HEK293T (cell line): ENCODE measurements at regions not wholly inside any gene's neighbourhood (a gene's known extent, or its start where the extent isn't known, plus 50 kb on each side); places are given as distances from the start of the nearest gene placed in this dataset.

Experiments
- CTCF ChIA-PET: fragments of 350-600 bp; formaldehyde crosslinking; extraction: SDS; loops from one replicate; lab custom pipeline; 2021; ENCODE audit warnings: antibody characterized with exemption, inconsistent platforms; lab: Yijun Ruan, JAX
- POLR2A ChIA-PET: fragments of 350-600 bp; formaldehyde crosslinking; extraction: SDS; loops from one replicate; lab custom pipeline; 2020; ENCODE audit warnings: antibody characterized with exemption, inconsistent platforms; lab: Yijun Ruan, JAX
- DNase-seq: peaks from one replicate; pipeline ENCODE4 v3.0.0; 2012; ENCODE audit warnings: mixed read lengths; ENCODE audit errors: extremely low spot score
- ARNT ChIP-seq: fragments of 450-650 bp; IDR thresholded peaks from 2 replicates; pipeline ENCODE4 v1.6.1; 2017; ENCODE audit warnings: mild to moderate bottlenecking
- BHLHE40 ChIP-seq: fragments of 450-650 bp; IDR thresholded peaks from 2 replicates; pipeline ENCODE4 v1.6.1; 2016; ENCODE audit warnings: mild to moderate bottlenecking, moderate library complexity, borderline replicate concordance
- CTBP1 ChIP-seq: fragments of 450-650 bp; IDR thresholded peaks from 2 replicates; pipeline ENCODE4 v1.6.1; 2016; ENCODE audit warnings: borderline replicate concordance
- ELF4 ChIP-seq: fragments of 450-650 bp; IDR thresholded peaks from 2 replicates; pipeline ENCODE4 v1.6.1; 2017; ENCODE audit warnings: antibody characterized with exemption
- FOXA1 ChIP-seq: fragments of 450-650 bp; IDR thresholded peaks from 2 replicates; pipeline ENCODE4 v1.6.1; 2016; ENCODE audit warnings: mild to moderate bottlenecking
- FOXK2 ChIP-seq: fragments of 450-650 bp; IDR thresholded peaks from 2 replicates; pipeline ENCODE4 v1.6.1; 2016; ENCODE audit warnings: mild to moderate bottlenecking
- FOXM1 ChIP-seq: fragments of 450-650 bp; IDR thresholded peaks from 2 replicates; pipeline ENCODE4 v1.6.1; 2017; ENCODE audit warnings: mild to moderate bottlenecking, borderline replicate concordance
- HDGF ChIP-seq: fragments of 450-650 bp; IDR thresholded peaks from 2 replicates; pipeline ENCODE4 v1.6.1; 2017; ENCODE audit warnings: antibody characterized with exemption, borderline replicate concordance
- L3MBTL2 ChIP-seq: fragments of 450-650 bp; conservative IDR thresholded peaks from 2 replicates; pipeline ENCODE4 v1.6.1; 2016; ENCODE audit warnings: mild to moderate bottlenecking
- LEF1 ChIP-seq: fragments of 450-650 bp; IDR thresholded peaks from 2 replicates; pipeline ENCODE4 v1.6.1; 2017; ENCODE audit warnings: mild to moderate bottlenecking, borderline replicate concordance
- NFRKB ChIP-seq: fragments of 450-650 bp; IDR thresholded peaks from 2 replicates; pipeline ENCODE4 v1.6.1; 2016; ENCODE audit warnings: mild to moderate bottlenecking, moderate library complexity
- PKNOX1 ChIP-seq: fragments of 450-650 bp; IDR thresholded peaks from 2 replicates; pipeline ENCODE4 v1.6.1; 2016
- SP1 ChIP-seq: fragments of 450-650 bp; IDR thresholded peaks from 2 replicates; pipeline ENCODE4 v1.6.1; 2017
- SUZ12 ChIP-seq: fragments of 450-650 bp; IDR thresholded peaks from 2 replicates; pipeline ENCODE4 v1.6.1; 2016; ENCODE audit warnings: mild to moderate bottlenecking
- TARDBP ChIP-seq: fragments of 450-650 bp; IDR thresholded peaks from 2 replicates; pipeline ENCODE4 v1.6.1; 2016
- ZNF384 ChIP-seq: fragments of 450-650 bp; IDR thresholded peaks from 2 replicates; pipeline ENCODE4 v1.6.1; 2016

DNA sequence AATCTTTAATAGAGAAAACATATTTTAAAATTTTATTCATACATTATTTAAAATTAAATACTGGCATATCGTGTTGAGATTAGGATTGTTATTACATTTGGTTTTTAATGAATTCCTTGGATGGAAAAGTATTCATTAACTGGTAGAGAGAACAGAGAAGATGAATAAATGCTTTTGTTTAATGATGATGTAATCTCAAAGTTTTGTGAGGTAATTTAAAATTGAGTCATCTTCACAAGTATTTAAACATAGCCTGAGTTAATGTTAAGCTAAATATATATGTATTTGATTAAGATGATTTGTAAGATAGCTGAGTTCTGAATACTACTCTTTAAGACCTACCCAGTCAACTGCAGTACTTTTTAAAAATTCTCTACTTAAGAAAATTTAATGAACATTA is 713.4 kb upstream of the VRK2 start:
- POLR2A ChIA-PET: no interaction called here
- DNase-seq: no peak
- CTCF ChIA-PET: no interaction called here
- TF ChIP-seq L3MBTL2: no peak
- no peak for TF ChIP-seq HDGF
- no peak for TF ChIP-seq LEF1
- TF ChIP-seq NFRKB: no peak
- no peak for TF ChIP-seq ZNF384
- no peak for TF ChIP-seq SUZ12
- TF ChIP-seq ELF4: no peak
- TF ChIP-seq FOXK2: no peak
- TF ChIP-seq BHLHE40: no peak
- TF ChIP-seq SP1: no peak
- TF ChIP-seq CTBP1: no peak
- TF ChIP-seq FOXA1: no peak
- TF ChIP-seq TARDBP: no peak
- no peak for TF ChIP-seq PKNOX1
- no peak for TF ChIP-seq ARNT
- TF ChIP-seq FOXM1: no peak

- no peak for DNase-seq
- CTCF ChIA-PET: no interaction called here
- TF ChIP-seq TARDBP (no peak), CTBP1 (no peak)
- POLR2A ChIA-PET: no interaction called here
Observed at GRCh38 chr2:57343391-57344006, 703.1 kb upstream of the VRK2 start.

DNA sequence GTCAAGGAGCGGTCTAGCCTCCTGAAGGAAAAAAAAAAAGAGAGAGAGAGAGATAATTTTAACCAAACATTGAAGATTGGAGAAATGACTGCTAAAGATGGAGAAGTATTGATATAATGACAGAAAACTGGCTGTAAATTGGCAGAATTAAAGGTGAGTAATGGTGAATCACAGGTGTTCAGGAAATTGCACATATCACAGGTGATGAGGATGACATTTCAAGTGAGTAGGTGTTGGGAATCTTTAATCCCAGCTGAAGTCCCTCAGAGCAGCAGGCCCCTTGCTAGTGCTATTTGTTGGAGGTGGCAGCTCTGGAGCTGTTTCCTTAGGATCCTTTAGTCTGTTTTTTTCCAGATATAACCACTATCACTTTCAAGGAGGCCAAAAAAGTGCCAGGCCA is 678.4 kb upstream of the VRK2 start:
- ChIA-PET POLR2A (no interaction called here), CTCF (no interaction called here)
- TF ChIP-seq ZNF384 (no peak), HDGF (no peak), LEF1 (no peak), FOXM1 (no peak), BHLHE40 (no peak), ARNT (no peak), TARDBP (no peak), FOXK2 (no peak), PKNOX1 (no peak), SP1 (no peak), SUZ12 (no peak)
- no peak for DNase-seq

DNA sequence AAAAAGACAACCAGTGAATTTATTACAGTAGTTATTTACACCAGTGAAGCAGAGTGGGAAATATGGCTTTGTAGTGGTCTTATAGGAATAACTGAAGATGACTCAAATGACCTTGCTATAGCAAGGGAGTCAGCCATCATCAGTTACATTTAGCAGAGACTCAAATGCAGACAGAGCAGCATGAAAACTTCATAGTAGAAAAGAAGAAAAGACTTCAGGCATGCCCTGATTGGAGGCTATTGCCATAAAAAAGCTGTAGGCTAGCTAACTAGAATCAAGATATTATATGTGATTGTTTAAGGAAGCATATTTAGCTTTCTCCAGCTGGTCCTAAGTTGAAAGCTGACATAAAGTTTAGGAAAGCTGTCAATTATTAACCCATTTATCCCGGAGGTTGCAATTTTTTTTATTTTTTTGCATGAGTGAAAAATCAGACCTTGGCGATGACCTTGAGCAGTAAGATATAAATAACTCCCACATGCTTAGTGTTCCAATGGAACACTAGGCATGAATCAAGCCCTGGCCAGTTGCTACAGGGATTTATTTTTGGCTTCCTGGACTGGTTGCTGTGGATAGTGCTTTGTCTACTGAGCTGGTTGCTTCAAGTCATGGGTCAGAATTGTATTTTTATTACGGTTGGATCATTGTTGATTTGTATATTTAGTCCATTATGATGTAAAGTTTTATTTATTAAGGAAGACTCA is 675.6 kb upstream of the VRK2 start:
- TF ChIP-seq TARDBP (no peak), ARNT (no peak), FOXM1 (no peak), CTBP1 (no peak), NFRKB (no peak), HDGF (no peak), SP1 (no peak), BHLHE40 (no peak), PKNOX1 (no peak), SUZ12 (no peak), ZNF384 (no peak), L3MBTL2 (no peak), ELF4 (no peak)
- ChIA-PET POLR2A (no interaction called here), CTCF (no interaction called here)
- DNase-seq: no peak

- POLR2A ChIA-PET: no interaction called here
- no peak for DNase-seq
- CTCF ChIA-PET: interaction anchor here (0.6 kb wide), 1 partner anchor 126 kb away, joined by 3 read pairs; no protein-coding TSS in a partner anchor
- no peak for TF ChIP-seq SUZ12
- no peak for TF ChIP-seq NFRKB
- no peak for TF ChIP-seq ARNT
- no peak for TF ChIP-seq L3MBTL2
- no peak for TF ChIP-seq PKNOX1
- TF ChIP-seq HDGF: no peak
Observed at GRCh38 chr2:57372237-57372984, 674.2 kb upstream of the VRK2 start.
